GM19463 (cell line): ENCODE measurements at regions not wholly inside any gene's neighbourhood (a gene's known extent, or its start where the extent isn't known, plus 50 kb on each side); places are given as distances from the start of the nearest gene placed in this dataset.
"Not testable (repeated sequence)": the region's sequence is repeated elsewhere in the genome, so short reads cannot be mapped to it uniquely, and the experiment has no call there.

Experiments used
- ATAC-seq: cut with Tn5 transposase; IDR thresholded peaks from one replicate; pipeline ENCODE4 v1.9.1; 2021; ENCODE audit warnings: mild to moderate bottlenecking, moderate library complexity; ENCODE audit not compliant: unreplicated experiment

GRCh38 chr3:75434276-75434912 lies 229.7 kb upstream of the FRG2C start:
- not testable (repeated sequence) for ATAC-seq

GRCh38 chr3:75434913-75435793 lies 229.0 kb upstream of the FRG2C start:
- peak; percentile 93 for ATAC-seq

GRCh38 chr3:75435794-75436400 lies 228.2 kb upstream of the FRG2C start:
- ATAC-seq = peak; percentile 8

- not testable (repeated sequence) for ATAC-seq
Measured at GRCh38 chr3:75440986-75441385, 223.1 kb upstream of the FRG2C start.

GRCh38 chr3:75444634-75445033 lies 219.5 kb upstream of the FRG2C start:
- not testable (repeated sequence) for ATAC-seq

- not testable (repeated sequence) for ATAC-seq
Measured at GRCh38 chr3:75445234-75445633, 218.9 kb upstream of the FRG2C start.

- not testable (repeated sequence) for ATAC-seq
Measured at GRCh38 chr3:75446948-75447347, 217.2 kb upstream of the FRG2C start.

- not testable (repeated sequence) for ATAC-seq
Measured at GRCh38 chr3:75453328-75453727, 210.8 kb upstream of the FRG2C start.

- not testable (repeated sequence) for ATAC-seq
Measured at GRCh38 chr3:75453839-75454238, 210.3 kb upstream of the FRG2C start.

- not testable (repeated sequence) for ATAC-seq
Measured at GRCh38 chr3:75474530-75474929, 189.6 kb upstream of the FRG2C start.

- not testable (repeated sequence) for ATAC-seq
Measured at GRCh38 chr3:75496600-75496999, 167.5 kb upstream of the FRG2C start.

- ATAC-seq = not testable (repeated sequence)
Measured at GRCh38 chr3:75500357-75500756, 163.8 kb upstream of the FRG2C start.

GRCh38 chr3:75502171-75502570 lies 162.0 kb upstream of the FRG2C start:
- not testable (repeated sequence) for ATAC-seq

- not testable (repeated sequence) for ATAC-seq
Measured at GRCh38 chr3:75502769-75503756, 161.1 kb upstream of the FRG2C start.

- ATAC-seq = no peak
Measured at GRCh38 chr3:75506603-75507002, 157.5 kb upstream of the FRG2C start.

GRCh38 chr3:75507956-75508355 lies 156.2 kb upstream of the FRG2C start:
- not testable (repeated sequence) for ATAC-seq

GRCh38 chr3:75527657-75528056 lies 136.5 kb upstream of the FRG2C start:
- ATAC-seq = not testable (repeated sequence)

GRCh38 chr3:75552095-75552494 lies 112.0 kb upstream of the FRG2C start:
- ATAC-seq = not testable (repeated sequence)

GRCh38 chr3:75564427-75564826 lies 99.7 kb upstream of the FRG2C start:
- ATAC-seq = not testable (repeated sequence)

- ATAC-seq = not testable (repeated sequence)
Measured at GRCh38 chr3:75572303-75572702, 91.8 kb upstream of the FRG2C start.
